Endothelial cell of umbilical vein (primary cell): ENCODE measurements at regions not wholly inside any gene's neighbourhood (a gene's known extent, or its start where the extent isn't known, plus 50 kb on each side); places are given as distances from the start of the nearest gene placed in this dataset.

Source experiments
- BruUV-seq: library from RNA; stranded (reverse); fragments of 400-500 nt; replicated peaks from 2 replicates; lab custom pipeline; 2021; lab: Mats Ljungman, UMichigan
- CTCF ChIA-PET: fragments of 300-600, 350-600 bp; sonication (Branson Sonifier 250); formaldehyde crosslinking; loops from one replicate; lab custom pipeline; 2021; ENCODE audit warnings: antibody characterized with exemption, inconsistent platforms; lab: Charles Lee
- POLR2A ChIA-PET: fragments of 300-600, 350-600 bp; sonication (Branson Sonifier 250); formaldehyde crosslinking; loops from one replicate; lab custom pipeline; 2021; ENCODE audit warnings: antibody characterized with exemption, inconsistent platforms; lab: Charles Lee
- DNase-seq: peaks from one replicate; pipeline ENCODE4 v3.0.0-alpha.2; 2011; ENCODE audit warnings: low read depth, low spot score
- FAIRE-seq: peaks from 2 replicates; lab custom pipeline; 2011; peaks lifted over from hg19 to GRCh38; lab: Jason Lieb, UNC
- H2AFZ ChIP-seq: 2 replicates; pipeline ENCODE4 v1.6.0; 2012; ENCODE audit warnings: low read depth, low read length, control low read depth, inconsistent platforms
- H3K27ac ChIP-seq: 2 replicates; pipeline ENCODE4 v1.5.1; 2011; ENCODE audit warnings: low read depth, mild to moderate bottlenecking, control low read depth, low read length, moderate library complexity; ENCODE audit not compliant: insufficient read depth
- H3K27me3 ChIP-seq, 2 experiments: 2 replicates each; pipeline versions ENCODE4 v1.6.0 to v1.6.1; 2011; ENCODE audit warnings: low read length in 2 of 2, mixed read lengths in 1 of 2; ENCODE audit not compliant: control insufficient read depth in 2 of 2, insufficient read depth in 2 of 2
- H3K36me3 ChIP-seq, 2 experiments: 2 replicates in 1 of 2; 3 replicates in 1 of 2; pipeline ENCODE4 v1.5.1; 2011; ENCODE audit warnings: low read length in 2 of 2, mild to moderate bottlenecking in 1 of 2, moderate library complexity in 1 of 2; ENCODE audit not compliant: control insufficient read depth in 2 of 2, insufficient read depth in 2 of 2; ENCODE audit errors: extremely low read depth in 1 of 2
- H3K4me1 ChIP-seq: 3 replicates; pipeline ENCODE4 v1.5.1; 2011; ENCODE audit warnings: mild to moderate bottlenecking, low read length; ENCODE audit not compliant: control insufficient read depth, insufficient read depth; ENCODE audit errors: extremely low read depth
- H3K4me2 ChIP-seq: 2 replicates; pipeline ENCODE4 v1.6.1; 2011; ENCODE audit warnings: low read length, control low read depth, mixed read lengths; ENCODE audit not compliant: insufficient read depth
- H3K4me3 ChIP-seq, 3 experiments: fragments of 200-600 bp in 1 of 3; sonication (generic), shearing (Covaris generic) in 1 of 3; replicated peaks in 1 of 3; 2 replicates each; pipeline ENCODE4 v1.5.1; 2011 to 2016; ENCODE audit warnings: control low read depth in 3 of 3, low read length in 3 of 3, mild to moderate bottlenecking in 2 of 3, inconsistent platforms in 1 of 3, low read depth in 1 of 3, moderate library complexity in 1 of 3; ENCODE audit not compliant: insufficient read depth in 1 of 3
- H3K79me2 ChIP-seq: 2 replicates; pipeline ENCODE4 v1.6.0; 2012; ENCODE audit warnings: low read length, inconsistent platforms; ENCODE audit not compliant: control insufficient read depth, insufficient read depth
- H3K9ac ChIP-seq: replicated peaks from 2 replicates; pipeline ENCODE3; 2011; ENCODE audit warnings: low read length, control low read depth; ENCODE audit not compliant: insufficient read depth; ENCODE audit errors: extremely low read depth
- H3K9me1 ChIP-seq: replicated peaks from 3 replicates; pipeline ENCODE4 v1.6.0; 2011; ENCODE audit warnings: mild to moderate bottlenecking, low read length; ENCODE audit not compliant: control insufficient read depth, insufficient read depth; ENCODE audit errors: extremely low read depth
- H3K9me3 ChIP-seq: replicated peaks from 2 replicates; pipeline ENCODE4 v1.5.1; 2012; ENCODE audit warnings: low read length, inconsistent platforms; ENCODE audit not compliant: control insufficient read depth, insufficient read depth
- H4K20me1 ChIP-seq: replicated peaks from 2 replicates; pipeline ENCODE3; 2011; ENCODE audit warnings: mild to moderate bottlenecking, low read length; ENCODE audit not compliant: control insufficient read depth, insufficient read depth; ENCODE audit errors: extremely low read depth
- EZH2 ChIP-seq: IDR thresholded peaks from 2 replicates; pipeline ENCODE4 v1.6.1; 2012; ENCODE audit warnings: borderline replicate concordance, low read depth, mild to moderate bottlenecking, moderate library complexity, low read length, inconsistent platforms; ENCODE audit not compliant: severe bottlenecking
- FOS ChIP-seq: IDR thresholded peaks from 2 replicates; pipeline ENCODE4 v1.6.1; 2011; ENCODE audit warnings: mild to moderate bottlenecking, low read length, moderate library complexity, borderline replicate concordance; ENCODE audit not compliant: insufficient read depth
- GATA2 ChIP-seq: IDR thresholded peaks from 2 replicates; pipeline ENCODE4 v1.7.0; 2011; ENCODE audit warnings: low read depth, mild to moderate bottlenecking, moderate library complexity, mixed read lengths, low read length; ENCODE audit not compliant: insufficient read length, insufficient read depth
- JUN ChIP-seq: IDR thresholded peaks from 2 replicates; pipeline ENCODE4 v1.6.1; 2011; ENCODE audit warnings: borderline replicate concordance, low read depth; ENCODE audit not compliant: insufficient read length, insufficient read depth
- MYC ChIP-seq: IDR thresholded peaks from one replicate; pipeline ENCODE4 v1.6.1; 2011; ENCODE audit warnings: mild to moderate bottlenecking, low read depth, low read length
- POLR2A ChIP-seq: IDR thresholded peaks from 2 replicates; pipeline ENCODE4 v1.6.1; 2012; ENCODE audit warnings: low read depth, mild to moderate bottlenecking, control low read depth, low read length
- POLR2AphosphoS5 ChIP-seq: IDR thresholded peaks from 2 replicates; pipeline ENCODE4 v1.6.1; 2012; ENCODE audit warnings: low read depth, mild to moderate bottlenecking, control low read depth, low read length, moderate library complexity; ENCODE audit not compliant: insufficient read depth
- dilution Hi-C: fragments of 300-500 bp; cut with MboI; formaldehyde crosslinking; loops from one replicate; pipeline ENCODE4 v1.15.0; 2019; ENCODE audit warnings: low sequenced_read_pairs; ENCODE audit not compliant: extremely low pct_ligation_motif_present
- intact Hi-C: fragments of 100-400 bp; cut with micrococcal nuclease; formaldehyde crosslinking; loops from one replicate; pipeline ENCODE4 v1.10.0; 2022
- TF ChIP-seq, protein P1 (sequence below): IDR thresholded peaks from 2 replicates; pipeline ENCODE4 v1.6.1; 2011; ENCODE audit not compliant: insufficient read depth, insufficient read length
- TF ChIP-seq, protein P2 (sequence below), 2 donors: IDR thresholded peaks; 1 replicate in 1 of 2; 2 replicates in 1 of 2; pipeline ENCODE4 v1.5.1; 2011; ENCODE audit warnings: low read length in 2 of 2, mild to moderate bottlenecking in 2 of 2, moderate library complexity in 2 of 2, control low read depth in 1 of 2, inconsistent platforms in 1 of 2, low read depth in 1 of 2; ENCODE audit not compliant: insufficient read depth in 1 of 2; ENCODE audit errors: extremely low read depth in 1 of 2

DNA sequence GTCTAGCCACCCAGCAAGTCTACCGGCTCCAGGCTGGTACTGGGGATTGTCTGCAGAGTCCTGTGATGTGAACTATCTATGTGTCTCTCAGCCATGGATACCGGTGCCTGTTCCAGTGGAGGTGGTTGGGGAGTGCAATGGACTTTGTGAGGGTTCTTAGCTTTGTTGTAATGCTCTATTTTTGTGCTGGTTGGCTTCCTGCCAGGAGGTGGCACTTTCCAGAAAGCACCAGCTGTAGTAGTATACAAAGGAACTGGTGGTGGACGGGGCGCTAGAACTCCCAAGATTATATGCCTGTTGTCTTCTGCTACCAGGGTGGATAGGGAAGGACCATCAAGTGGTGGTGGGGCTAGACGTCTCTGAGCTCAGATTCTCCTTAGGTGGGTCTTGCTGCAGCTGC lies 306.4 kb upstream of the POF1B start:
- H3K27ac ChIP-seq = no peak overlapping the region
- DNase-seq = no peak
- BruUV-seq = no TSS peak
- POLR2A ChIA-PET = no interaction called here
- TF ChIP-seq FOS (no peak), MYC (no peak), POLR2A (no peak), EZH2 (no peak), GATA2 (no peak), JUN (no peak), POLR2AphosphoS5 (no peak)
- TF ChIP-seq, protein P1, sequence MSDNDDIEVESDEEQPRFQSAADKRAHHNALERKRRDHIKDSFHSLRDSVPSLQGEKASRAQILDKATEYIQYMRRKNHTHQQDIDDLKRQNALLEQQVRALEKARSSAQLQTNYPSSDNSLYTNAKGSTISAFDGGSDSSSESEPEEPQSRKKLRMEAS = no peak
- TF ChIP-seq, protein P2, sequence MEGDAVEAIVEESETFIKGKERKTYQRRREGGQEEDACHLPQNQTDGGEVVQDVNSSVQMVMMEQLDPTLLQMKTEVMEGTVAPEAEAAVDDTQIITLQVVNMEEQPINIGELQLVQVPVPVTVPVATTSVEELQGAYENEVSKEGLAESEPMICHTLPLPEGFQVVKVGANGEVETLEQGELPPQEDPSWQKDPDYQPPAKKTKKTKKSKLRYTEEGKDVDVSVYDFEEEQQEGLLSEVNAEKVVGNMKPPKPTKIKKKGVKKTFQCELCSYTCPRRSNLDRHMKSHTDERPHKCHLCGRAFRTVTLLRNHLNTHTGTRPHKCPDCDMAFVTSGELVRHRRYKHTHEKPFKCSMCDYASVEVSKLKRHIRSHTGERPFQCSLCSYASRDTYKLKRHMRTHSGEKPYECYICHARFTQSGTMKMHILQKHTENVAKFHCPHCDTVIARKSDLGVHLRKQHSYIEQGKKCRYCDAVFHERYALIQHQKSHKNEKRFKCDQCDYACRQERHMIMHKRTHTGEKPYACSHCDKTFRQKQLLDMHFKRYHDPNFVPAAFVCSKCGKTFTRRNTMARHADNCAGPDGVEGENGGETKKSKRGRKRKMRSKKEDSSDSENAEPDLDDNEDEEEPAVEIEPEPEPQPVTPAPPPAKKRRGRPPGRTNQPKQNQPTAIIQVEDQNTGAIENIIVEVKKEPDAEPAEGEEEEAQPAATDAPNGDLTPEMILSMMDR (IDR thresholded peaks at IDR 0.05; ENCODE audit: extremely low read depth in 1 of 2, insufficient read depth in 1 of 2, low read depth in 1 of 2, low read length in 2 of 2) = no peak
- H2AFZ ChIP-seq = no peak overlapping the region
- H3K4me2 ChIP-seq = no peak overlapping the region
- no peak for FAIRE-seq
- no peaks in the 10 kb centered on the region for H4K20me1 ChIP-seq
- H3K9ac ChIP-seq = no peak overlapping the region
- no peak overlapping the region for H3K4me3 ChIP-seq
- no peaks in the 10 kb centered on the region for H3K36me3 ChIP-seq
- H3K79me2 ChIP-seq = no peaks in the 10 kb centered on the region
- H3K27me3 ChIP-seq = no peaks in the 10 kb centered on the region
- intact Hi-C loops = no loop called here
- H3K9me1 ChIP-seq = no peaks in the 10 kb centered on the region
- dilution Hi-C loops = no loop called here
- CTCF ChIA-PET = no interaction called here
- no peaks in the 10 kb centered on the region for H3K9me3 ChIP-seq
- H3K4me1 ChIP-seq = no peaks in the 10 kb centered on the region
